ENCODE measurements at regions not wholly inside any gene's neighbourhood (a gene's known extent, or its start where the extent isn't known, plus 50 kb on each side); places are given as distances from the start of the nearest gene placed in this dataset.
A peak's percentile ranks its signal among the peaks of the same experiment; 100 is the strongest.
"Not testable (repeated sequence)": the region's sequence is repeated elsewhere in the genome, so short reads cannot be mapped to it uniquely, and the experiment has no call there.

- Mint-ChIP-seq H3K27me3 (no peaks in the 10 kb centered on the region), H3K9me3 (peaks cover 4% of the 10 kb centered on the region), H3K4me3 (no peak overlapping the region), H3K4me1 (ENCODE audit: unreplicated experiment) (peaks cover 24% of the 10 kb centered on the region), H3K27ac (no peak overlapping the region), H3K36me3 (no peaks in the 10 kb centered on the region)
- no peak for DNase-seq (ENCODE audit: extremely low spot score, unreplicated experiment)
- no peak for TF ChIP-seq CTCF (conservative IDR thresholded peaks at IDR 0.05)
These were observed 54.8 kb upstream of the SORCS2 start for GRCh38 chr4:7137326-7138200.

GRCh38 chr4:7136351-7136750 is 56.0 kb upstream of the SORCS2 start:
- Mint-ChIP-seq H3K36me3 (no peaks in the 10 kb centered on the region), H3K9me3 (peaks cover 4% of the 10 kb centered on the region), H3K4me3 (peak overlapping the region; percentile 46), H3K27me3 (no peaks in the 10 kb centered on the region), H3K27ac (peak overlapping the region; percentile 98), H3K4me1 (ENCODE audit: unreplicated experiment) (peaks cover 24% of the 10 kb centered on the region)
- no peak for DNase-seq (ENCODE audit: extremely low spot score, unreplicated experiment)
- no peak for TF ChIP-seq CTCF (conservative IDR thresholded peaks at IDR 0.05)

- H3K4me1 Mint-ChIP-seq (ENCODE audit: unreplicated experiment), result peaks cover 23% of the 10 kb centered on the region
- no peaks in the 10 kb centered on the region for H3K36me3 Mint-ChIP-seq
- H3K27ac Mint-ChIP-seq, result peak overlapping the region; percentile 98
- no peak overlapping the region for H3K4me3 Mint-ChIP-seq
- H3K27me3 Mint-ChIP-seq, result no peaks in the 10 kb centered on the region
- no peak for TF ChIP-seq CTCF (conservative IDR thresholded peaks at IDR 0.05)
- peaks cover 4% of the 10 kb centered on the region for H3K9me3 Mint-ChIP-seq
- no peak for DNase-seq (ENCODE audit: extremely low spot score, unreplicated experiment)
These were observed 57.0 kb upstream of the SORCS2 start for GRCh38 chr4:7135389-7135746.

GRCh38 chr4:7134737-7135388 is 57.5 kb upstream of the SORCS2 start:
- no peak overlapping the region for H3K4me3 Mint-ChIP-seq
- H3K9me3 Mint-ChIP-seq, result peaks cover 4% of the 10 kb centered on the region
- TF ChIP-seq CTCF (conservative IDR thresholded peaks at IDR 0.05), result no peak
- peaks cover 18% of the 10 kb centered on the region for H3K4me1 Mint-ChIP-seq (ENCODE audit: unreplicated experiment)
- no peaks in the 10 kb centered on the region for H3K27me3 Mint-ChIP-seq
- DNase-seq (ENCODE audit: extremely low spot score, unreplicated experiment), result no peak
- H3K36me3 Mint-ChIP-seq, result no peaks in the 10 kb centered on the region
- H3K27ac Mint-ChIP-seq, result peak overlapping the region; percentile 98

- DNase-seq (ENCODE audit: extremely low spot score, unreplicated experiment); H3K27me3 Mint-ChIP-seq; H3K9me3 Mint-ChIP-seq; H3K4me3 Mint-ChIP-seq; H3K36me3 Mint-ChIP-seq: not testable (repeated sequence)
- Mint-ChIP-seq H3K4me1 (ENCODE audit: unreplicated experiment) (peaks cover 18% of the 10 kb centered on the region), H3K27ac (peak overlapping the region; percentile 98)
These were observed 58.3 kb upstream of the SORCS2 start for GRCh38 chr4:7133818-7134650.
